Liver (tissue), 8 donors: ENCODE measurements at regions not wholly inside any gene's neighbourhood (a gene's known extent, or its start where the extent isn't known, plus 50 kb on each side); places are given as distances from the start of the nearest gene placed in this dataset.
"Not testable (repeated sequence)": the region's sequence is repeated elsewhere in the genome, so short reads cannot be mapped to it uniquely, and the experiment has no call there.

ENCODE experiments used
- DNase-seq: peaks from one replicate; pipeline ENCODE4 v3.0.0-alpha.2; 2017; ENCODE audit warnings: low spot score
- H3K27ac ChIP-seq, 2 donors: one replicate each; pipeline ENCODE4 v1.7.0; 2013; ENCODE audit warnings: inconsistent platforms in 2 of 2, low read length in 2 of 2, control low read depth in 1 of 2, low read depth in 1 of 2, mild to moderate bottlenecking in 1 of 2
- H3K27me3 ChIP-seq, 4 donors: one replicate each; pipeline versions ENCODE4 v1.6.1 to v1.7.0; 2013; ENCODE audit warnings: low read length in 3 of 4, inconsistent platforms in 1 of 4, mild to moderate bottlenecking in 1 of 4, moderate library complexity in 1 of 4; ENCODE audit not compliant: control insufficient read depth in 4 of 4, insufficient read depth in 4 of 4
- H3K36me3 ChIP-seq, 4 donors: one replicate each; pipeline versions ENCODE4 v1.6.1 to v1.7.0; 2013; ENCODE audit warnings: low read length in 3 of 4, mild to moderate bottlenecking in 3 of 4, low read depth in 1 of 4, moderate library complexity in 1 of 4; ENCODE audit not compliant: control insufficient read depth in 4 of 4, insufficient read depth in 3 of 4
- H3K4me1 ChIP-seq, 4 donors: one replicate each; pipeline versions ENCODE4 v1.6.1 to v1.7.0; 2013; ENCODE audit warnings: low read length in 3 of 4, mild to moderate bottlenecking in 3 of 4, moderate library complexity in 1 of 4; ENCODE audit not compliant: control insufficient read depth in 4 of 4, insufficient read depth in 4 of 4
- H3K4me3 ChIP-seq, 3 donors: one replicate each; pipeline versions ENCODE4 v1.6.1 to v1.7.0; 2013; ENCODE audit warnings: low read length in 3 of 3, control low read depth in 1 of 3, low read depth in 1 of 3, mild to moderate bottlenecking in 1 of 3
- H3K9ac ChIP-seq, 2 donors: one replicate each; pipeline ENCODE4 v1.7.0; 2013; ENCODE audit warnings: low read length in 2 of 2, mild to moderate bottlenecking in 2 of 2, moderate library complexity in 2 of 2, control low read depth in 1 of 2, low read depth in 1 of 2
- H3K9me3 ChIP-seq, 4 donors: one replicate each; pipeline versions ENCODE4 v1.6.1 to v1.7.0; 2013; ENCODE audit warnings: low read length in 3 of 4; ENCODE audit not compliant: control insufficient read depth in 4 of 4
- FOXA1 ChIP-seq: IDR thresholded peaks from 2 replicates; pipeline ENCODE4 v1.6.1; 2016; ENCODE audit warnings: antibody characterized with exemption
- GABPA ChIP-seq, 2 donors: IDR thresholded peaks in 1 of 2; conservative IDR thresholded peaks in 1 of 2; 2 replicates each; pipeline ENCODE4 v1.6.1; 2016; ENCODE audit warnings: antibody characterized with exemption in 2 of 2, mild to moderate bottlenecking in 1 of 2, moderate library complexity in 1 of 2
- JUND ChIP-seq, 2 donors: IDR thresholded peaks; 2 replicates each; pipeline ENCODE4 v1.6.1; 2016; ENCODE audit warnings: antibody characterized with exemption in 2 of 2
- NR2F2 ChIP-seq: IDR thresholded peaks from 2 replicates; pipeline ENCODE4 v1.6.1; 2016; ENCODE audit warnings: antibody characterized with exemption
- SP1 ChIP-seq: IDR thresholded peaks from 2 replicates; pipeline ENCODE4 v1.6.1; 2018; ENCODE audit warnings: antibody characterized with exemption, mild to moderate bottlenecking
- TAF1 ChIP-seq: conservative IDR thresholded peaks from 2 replicates; pipeline ENCODE4 v1.6.1; 2016; ENCODE audit warnings: antibody characterized with exemption, mild to moderate bottlenecking
- YY1 ChIP-seq: IDR thresholded peaks from 2 replicates; pipeline ENCODE4 v1.6.1; 2016; ENCODE audit warnings: antibody characterized with exemption, mild to moderate bottlenecking
- WGBS: extraction: QIAGEN DNeasy Blood & Tissue Kit; methylation state at CpG from one replicate; pipeline ENCODE4 v1.1.7; 2013; 5-methylcytosine and 5-hydroxymethylcytosine counted together
- TF ChIP-seq, protein P1 (sequence below): IDR thresholded peaks from 2 replicates; pipeline ENCODE4 v1.6.1; 2016; ENCODE audit warnings: antibody characterized with exemption
- TF ChIP-seq, protein P2 (sequence below): fragments of 150-350 bp; IDR thresholded peaks from 2 replicates; pipeline ENCODE4 v1.5.1; 2017; ENCODE audit warnings: improper control_type of control experiment, low read depth, low read length; ENCODE audit not compliant: missing input control
- TF ChIP-seq, protein P3 (sequence below): IDR thresholded peaks from 2 replicates; pipeline ENCODE4 v1.6.1; 2016; ENCODE audit warnings: antibody characterized with exemption
- TF ChIP-seq, protein P4 (sequence below): IDR thresholded peaks from 2 replicates; pipeline ENCODE4 v1.6.1; 2016; ENCODE audit warnings: antibody characterized with exemption
- donor health status: healthy.
- donor health status: healthy.
- donor health status: healthy.
- donor health status: healthy.
- donor health status: healthy.

DNA sequence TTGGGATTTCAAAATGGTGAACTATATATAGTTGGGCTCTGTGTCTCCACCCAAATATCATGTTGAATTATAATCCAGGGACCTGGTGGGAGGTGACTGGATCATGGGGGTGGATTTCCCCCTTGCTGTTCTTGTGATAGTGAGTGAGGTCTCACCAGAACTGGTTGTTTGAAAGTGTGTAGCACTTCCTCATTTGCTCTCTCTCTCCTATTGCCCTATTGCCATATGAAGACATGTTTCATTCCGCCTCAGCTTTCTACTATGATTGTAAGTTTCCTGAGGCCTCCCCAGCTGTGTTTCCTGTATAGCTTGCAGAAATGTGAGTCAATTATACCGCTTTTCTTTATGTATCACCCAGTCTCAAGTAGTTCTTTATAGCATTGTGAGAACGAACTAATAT is 545.6 kb downstream of the TRAM1L1 start (continued):
- TF ChIP-seq GABPA (IDR thresholded peaks at IDR 0.05 in 1 of 2, conservative IDR thresholded peaks at IDR 0.05 in 1 of 2) = no peak
- no peak for TF ChIP-seq JUND (IDR thresholded peaks at IDR 0.05)
- no peak for TF ChIP-seq YY1
- TF ChIP-seq, protein P1, sequence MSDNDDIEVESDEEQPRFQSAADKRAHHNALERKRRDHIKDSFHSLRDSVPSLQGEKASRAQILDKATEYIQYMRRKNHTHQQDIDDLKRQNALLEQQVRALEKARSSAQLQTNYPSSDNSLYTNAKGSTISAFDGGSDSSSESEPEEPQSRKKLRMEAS = no peak

DNA sequence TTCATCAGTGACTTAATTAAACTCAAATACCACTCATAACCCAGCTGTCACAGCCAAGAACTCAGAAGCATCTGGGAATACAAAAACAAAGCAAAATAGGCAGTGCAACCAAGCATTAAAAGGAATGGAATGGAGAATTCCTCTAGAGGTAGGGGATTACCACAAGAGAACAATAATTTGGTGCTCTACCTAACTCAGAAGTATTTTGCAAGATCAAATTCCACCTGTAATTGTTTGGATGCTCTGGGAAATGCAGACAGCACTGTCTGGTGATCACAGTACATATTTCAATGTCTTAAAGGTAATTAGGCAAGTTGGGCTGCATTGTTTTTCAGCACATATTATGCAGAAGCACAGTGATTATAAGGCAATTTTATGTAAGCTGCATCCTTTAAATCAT is 547.5 kb downstream of the TRAM1L1 start:
- Histone ChIP-seq H3K36me3 (no peaks in the 10 kb centered on the region), H3K27ac (no peak overlapping the region), H3K9me3 (no peaks in the 10 kb centered on the region), H3K4me3 (no peak overlapping the region), H3K4me1 (no peaks in the 10 kb centered on the region), H3K27me3 (no peaks in the 10 kb centered on the region), H3K9ac (no peak overlapping the region)
- TF ChIP-seq, protein P2, sequence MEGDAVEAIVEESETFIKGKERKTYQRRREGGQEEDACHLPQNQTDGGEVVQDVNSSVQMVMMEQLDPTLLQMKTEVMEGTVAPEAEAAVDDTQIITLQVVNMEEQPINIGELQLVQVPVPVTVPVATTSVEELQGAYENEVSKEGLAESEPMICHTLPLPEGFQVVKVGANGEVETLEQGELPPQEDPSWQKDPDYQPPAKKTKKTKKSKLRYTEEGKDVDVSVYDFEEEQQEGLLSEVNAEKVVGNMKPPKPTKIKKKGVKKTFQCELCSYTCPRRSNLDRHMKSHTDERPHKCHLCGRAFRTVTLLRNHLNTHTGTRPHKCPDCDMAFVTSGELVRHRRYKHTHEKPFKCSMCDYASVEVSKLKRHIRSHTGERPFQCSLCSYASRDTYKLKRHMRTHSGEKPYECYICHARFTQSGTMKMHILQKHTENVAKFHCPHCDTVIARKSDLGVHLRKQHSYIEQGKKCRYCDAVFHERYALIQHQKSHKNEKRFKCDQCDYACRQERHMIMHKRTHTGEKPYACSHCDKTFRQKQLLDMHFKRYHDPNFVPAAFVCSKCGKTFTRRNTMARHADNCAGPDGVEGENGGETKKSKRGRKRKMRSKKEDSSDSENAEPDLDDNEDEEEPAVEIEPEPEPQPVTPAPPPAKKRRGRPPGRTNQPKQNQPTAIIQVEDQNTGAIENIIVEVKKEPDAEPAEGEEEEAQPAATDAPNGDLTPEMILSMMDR = no peak
- TF ChIP-seq, protein P3, sequence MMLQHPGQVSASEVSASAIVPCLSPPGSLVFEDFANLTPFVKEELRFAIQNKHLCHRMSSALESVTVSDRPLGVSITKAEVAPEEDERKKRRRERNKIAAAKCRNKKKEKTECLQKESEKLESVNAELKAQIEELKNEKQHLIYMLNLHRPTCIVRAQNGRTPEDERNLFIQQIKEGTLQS = no peak
- DNase-seq = no peak

DNA sequence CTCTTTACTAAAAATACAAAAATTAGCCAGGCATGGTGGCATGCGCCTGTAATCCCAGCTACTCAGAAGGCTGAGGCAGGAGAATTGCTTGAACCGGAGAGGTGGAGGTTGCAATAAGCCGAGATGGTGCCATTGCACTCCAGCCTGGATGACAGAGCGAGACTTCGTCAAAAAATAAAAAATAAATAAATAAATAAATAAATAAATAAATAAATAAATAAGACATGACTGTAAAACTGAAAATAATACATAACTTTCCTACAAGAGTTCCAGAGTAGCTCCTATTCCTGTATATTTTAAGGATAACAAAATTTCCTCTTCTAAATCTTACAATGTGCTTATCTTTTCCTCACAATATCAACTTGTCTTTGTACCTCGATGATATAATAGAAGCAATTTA is 549.4 kb downstream of the TRAM1L1 start:
- H3K9ac ChIP-seq, H3K4me3 ChIP-seq, H3K9me3 ChIP-seq, H3K27ac ChIP-seq, H3K4me1 ChIP-seq, H3K27me3 ChIP-seq, H3K36me3 ChIP-seq, DNase-seq: not testable (repeated sequence)
- 85% methylated on average over 6 of the region's 6 CpGs for WGBS

DNA sequence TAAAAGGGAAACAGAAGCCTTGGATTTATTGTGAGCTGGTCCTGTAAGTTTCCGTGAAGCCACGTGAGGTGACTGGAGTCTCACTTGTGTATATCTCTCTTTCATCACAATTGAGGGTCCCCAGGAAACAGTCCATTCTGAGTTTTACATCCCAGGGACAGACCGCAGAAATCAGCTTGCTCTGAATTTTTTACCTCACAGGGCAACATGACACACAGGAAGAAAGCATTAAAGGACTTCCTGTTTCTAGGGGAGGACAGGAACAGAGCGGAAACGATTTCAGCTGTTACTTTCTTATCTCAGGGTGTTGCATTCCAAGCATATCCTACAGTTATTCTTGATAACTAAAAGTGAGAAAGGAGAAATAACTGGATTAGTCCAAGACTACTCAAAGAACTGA is 553.5 kb downstream of the TRAM1L1 start:
- Histone ChIP-seq H3K36me3 (no peaks in the 10 kb centered on the region), H3K9me3 (no peaks in the 10 kb centered on the region), H3K4me3 (no peak overlapping the region), H3K27ac (no peak overlapping the region), H3K27me3 (no peaks in the 10 kb centered on the region), H3K4me1 (no peaks in the 10 kb centered on the region), H3K9ac (no peak overlapping the region)
- WGBS = 53% methylated on average over 5 of the region's 5 CpGs
- DNase-seq = no peak
- TF ChIP-seq FOXA1 = no peak
- no peak for TF ChIP-seq SP1
- TF ChIP-seq, protein P4, sequence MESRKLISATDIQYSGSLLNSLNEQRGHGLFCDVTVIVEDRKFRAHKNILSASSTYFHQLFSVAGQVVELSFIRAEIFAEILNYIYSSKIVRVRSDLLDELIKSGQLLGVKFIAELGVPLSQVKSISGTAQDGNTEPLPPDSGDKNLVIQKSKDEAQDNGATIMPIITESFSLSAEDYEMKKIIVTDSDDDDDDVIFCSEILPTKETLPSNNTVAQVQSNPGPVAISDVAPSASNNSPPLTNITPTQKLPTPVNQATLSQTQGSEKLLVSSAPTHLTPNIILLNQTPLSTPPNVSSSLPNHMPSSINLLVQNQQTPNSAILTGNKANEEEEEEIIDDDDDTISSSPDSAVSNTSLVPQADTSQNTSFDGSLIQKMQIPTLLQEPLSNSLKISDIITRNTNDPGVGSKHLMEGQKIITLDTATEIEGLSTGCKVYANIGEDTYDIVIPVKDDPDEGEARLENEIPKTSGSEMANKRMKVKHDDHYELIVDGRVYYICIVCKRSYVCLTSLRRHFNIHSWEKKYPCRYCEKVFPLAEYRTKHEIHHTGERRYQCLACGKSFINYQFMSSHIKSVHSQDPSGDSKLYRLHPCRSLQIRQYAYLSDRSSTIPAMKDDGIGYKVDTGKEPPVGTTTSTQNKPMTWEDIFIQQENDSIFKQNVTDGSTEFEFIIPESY = no peak
- no peak for TF ChIP-seq TAF1
- TF ChIP-seq NR2F2 = no peak
